ENCODE measurements at regions not wholly inside any gene's neighbourhood (a gene's known extent, or its start where the extent isn't known, plus 50 kb on each side); places are given as distances from the start of the nearest gene placed in this dataset.

DNA sequence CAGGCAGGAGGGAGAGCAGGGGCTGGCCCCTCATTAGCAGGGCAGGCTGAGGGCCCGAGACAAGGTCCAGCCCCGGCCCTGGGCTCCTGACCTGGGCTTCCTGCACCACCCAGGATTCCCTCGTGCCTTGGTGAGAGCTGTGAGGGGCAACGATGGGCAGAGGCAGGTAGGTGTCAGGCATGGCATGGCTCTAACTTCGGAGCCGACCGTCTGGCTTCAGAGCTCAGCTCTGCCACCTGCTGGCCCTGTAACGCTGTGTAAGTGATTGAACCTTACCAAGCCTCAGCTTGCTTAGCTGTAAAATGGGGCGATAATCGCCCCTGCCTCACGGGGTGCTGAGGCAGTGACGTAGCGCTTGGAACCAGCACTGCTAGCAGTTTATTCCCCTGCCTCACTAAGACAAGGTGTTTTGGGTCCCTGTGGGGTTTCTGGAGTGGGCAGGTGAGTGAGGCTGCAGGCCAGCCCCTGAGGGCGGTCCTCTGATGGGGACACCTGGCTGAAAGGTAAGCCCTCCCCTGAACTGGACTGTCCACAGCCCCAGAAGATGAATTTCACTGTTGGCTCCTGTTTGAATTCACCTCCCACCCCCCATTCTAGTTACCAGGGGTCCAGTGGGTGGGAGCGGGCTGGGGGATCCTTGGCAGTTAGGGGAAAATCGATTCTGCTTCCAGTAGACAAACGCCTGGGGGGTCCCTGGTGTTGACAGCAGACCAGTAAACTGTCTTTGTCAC is 184.8 kb upstream of the GSE1 start:
- no peak overlapping the region for H3K4me3 ChIP-seq (ENCODE audit: low read depth in 1 of 2, low read length in 2 of 2)
- H3K9me3 ChIP-seq (ENCODE audit: control insufficient read depth in 1 of 2, low read length in 2 of 2): no peaks in the 10 kb centered on the region
- H3K4me1 ChIP-seq (ENCODE audit: control insufficient read depth in 1 of 2, insufficient read depth in 2 of 2, low read length in 2 of 2): peaks cover 12 to 13% of the 10 kb centered on the region in 2 donors
- H3K27me3 ChIP-seq (ENCODE audit: control insufficient read depth in 1 of 2, insufficient read depth in 2 of 2, low read length in 2 of 2): peaks cover 14 to 21% of the 10 kb centered on the region in 2 donors
- H3K36me3 ChIP-seq (ENCODE audit: control insufficient read depth in 1 of 2, insufficient read depth in 2 of 2, low read length in 2 of 2): no peaks in the 10 kb centered on the region
- no peak overlapping the region for H3K9ac ChIP-seq (ENCODE audit: low read depth in 1 of 2, low read length in 2 of 2)
- no peak overlapping the region for H3K27ac ChIP-seq (ENCODE audit: low read depth, low read length)

DNA sequence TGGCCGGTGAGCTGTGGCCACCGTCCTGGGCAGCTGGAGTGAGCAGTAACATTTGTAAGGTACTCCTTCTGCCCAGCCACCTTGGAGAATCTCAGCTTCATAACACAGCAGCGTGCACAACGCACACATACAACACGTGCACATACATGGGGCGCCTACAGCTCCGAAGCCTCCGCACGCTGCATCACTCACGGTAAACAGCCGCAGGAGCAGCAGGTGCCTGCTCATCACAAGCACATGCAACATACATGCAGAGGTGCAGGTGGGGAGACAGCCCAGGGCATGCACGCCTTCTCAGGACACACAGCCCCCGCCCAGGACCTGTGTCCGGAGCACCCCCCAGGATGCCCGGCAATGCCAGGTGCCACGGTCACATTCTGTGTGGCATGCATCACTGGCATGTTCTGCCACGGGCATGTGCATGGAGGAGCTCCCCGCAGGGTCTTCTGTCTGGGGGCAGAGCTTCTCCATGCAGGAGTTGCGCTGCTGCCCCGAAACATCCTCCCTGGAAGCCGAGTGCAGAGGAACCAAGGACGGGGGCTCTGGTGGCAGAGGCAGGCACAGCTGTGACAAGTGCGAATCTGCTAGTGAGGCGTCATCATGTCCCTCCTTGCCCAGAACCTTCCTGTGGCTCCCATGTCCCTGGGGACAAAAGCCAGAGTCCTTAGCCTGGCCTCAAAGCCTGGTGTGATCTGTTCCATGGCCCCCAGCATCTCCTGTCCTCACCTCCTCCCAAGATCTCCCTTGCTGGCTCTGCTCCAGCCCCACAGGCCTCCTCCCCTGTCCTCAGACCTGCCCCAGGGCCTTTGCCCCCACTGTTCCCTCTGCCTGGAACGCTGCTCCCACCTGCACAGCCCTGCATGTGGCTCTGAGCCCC is 184.0 kb upstream of the GSE1 start:
- H3K9me3 ChIP-seq (ENCODE audit: control insufficient read depth in 1 of 2, low read length in 2 of 2): no peaks in the 10 kb centered on the region
- peaks cover 4 to 5% of the 10 kb centered on the region in 2 donors for H3K4me1 ChIP-seq (ENCODE audit: control insufficient read depth in 1 of 2, insufficient read depth in 2 of 2, low read length in 2 of 2)
- no peaks in the 10 kb centered on the region for H3K36me3 ChIP-seq (ENCODE audit: control insufficient read depth in 1 of 2, insufficient read depth in 2 of 2, low read length in 2 of 2)
- H3K4me3 ChIP-seq (ENCODE audit: low read depth in 1 of 2, low read length in 2 of 2): no peak overlapping the region
- no peak overlapping the region for H3K27ac ChIP-seq (ENCODE audit: low read depth, low read length)
- H3K27me3 ChIP-seq (ENCODE audit: control insufficient read depth in 1 of 2, insufficient read depth in 2 of 2, low read length in 2 of 2): peaks cover 14 to 17% of the 10 kb centered on the region in 2 donors
- H3K9ac ChIP-seq (ENCODE audit: low read depth in 1 of 2, low read length in 2 of 2): no peak overlapping the region

- H3K27ac ChIP-seq (ENCODE audit: low read depth, low read length): no peak overlapping the region
- no peaks in the 10 kb centered on the region for H3K9me3 ChIP-seq (ENCODE audit: control insufficient read depth in 1 of 2, low read length in 2 of 2)
- H3K36me3 ChIP-seq (ENCODE audit: control insufficient read depth in 1 of 2, insufficient read depth in 2 of 2, low read length in 2 of 2): no peaks in the 10 kb centered on the region
Observed at GRCh38 chr16:85429776-85430522, 183.2 kb upstream of the GSE1 start.

GRCh38 chr16:85430523-85431421 is 182.3 kb upstream of the GSE1 start:
- H3K9me3 ChIP-seq (ENCODE audit: control insufficient read depth in 1 of 2, low read length in 2 of 2): no peaks in the 10 kb centered on the region

More at GRCh38 chr16:85429776-85430522, 183.2 kb upstream of the GSE1 start:
- no peaks in the 10 kb centered on the region for H3K4me1 ChIP-seq (ENCODE audit: control insufficient read depth in 1 of 2, insufficient read depth in 2 of 2, low read length in 2 of 2)
- H3K4me3 ChIP-seq (ENCODE audit: low read depth in 1 of 2, low read length in 2 of 2): no peak overlapping the region
- H3K9ac ChIP-seq (ENCODE audit: low read depth in 1 of 2, low read length in 2 of 2): no peak overlapping the region
- peaks cover 8 to 16% of the 10 kb centered on the region in 2 donors for H3K27me3 ChIP-seq (ENCODE audit: control insufficient read depth in 1 of 2, insufficient read depth in 2 of 2, low read length in 2 of 2)

DNA sequence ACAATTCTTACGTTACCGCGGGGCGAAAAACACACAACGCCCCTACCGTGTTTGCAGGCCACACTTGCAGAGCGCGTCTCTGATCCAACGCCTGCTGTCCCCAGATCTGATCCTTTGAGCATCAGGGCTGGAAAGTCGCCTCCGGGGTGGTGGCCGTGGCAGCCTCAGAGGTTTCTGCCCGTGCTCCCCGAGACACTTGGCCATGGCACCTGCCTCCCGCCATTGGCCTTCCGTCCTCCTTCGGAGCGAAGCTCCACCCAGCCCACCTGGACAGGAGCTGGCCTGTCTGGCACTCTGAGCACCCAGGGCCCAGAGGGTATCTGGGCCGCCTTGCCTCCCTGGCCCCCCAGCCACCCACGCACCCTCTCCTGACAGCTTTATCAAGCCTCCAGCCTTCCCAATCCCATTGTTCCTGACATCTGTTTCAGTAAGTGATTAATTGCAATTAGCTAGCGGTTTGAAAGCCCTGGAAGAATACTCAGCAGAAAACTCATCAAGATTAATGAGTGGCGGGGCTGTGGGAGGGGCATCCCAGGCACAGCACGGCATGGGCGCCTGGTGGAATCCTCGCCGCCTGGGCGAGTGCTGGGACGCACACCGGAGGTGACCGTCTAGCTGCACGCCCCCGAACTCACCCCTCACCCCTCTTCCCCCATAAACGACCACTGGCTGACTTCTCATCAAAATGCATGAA is 181.5 kb upstream of the GSE1 start:
- Histone ChIP-seq H3K36me3 (ENCODE audit: control insufficient read depth in 1 of 2, insufficient read depth in 2 of 2, low read length in 2 of 2) (no peaks in the 10 kb centered on the region), H3K4me1 (ENCODE audit: control insufficient read depth in 1 of 2, insufficient read depth in 2 of 2, low read length in 2 of 2) (peaks cover 11% of the 10 kb centered on the region in 2 donors), H3K27ac (ENCODE audit: low read depth, low read length) (no peak overlapping the region), H3K9ac (ENCODE audit: low read depth in 1 of 2, low read length in 2 of 2) (no peak overlapping the region), H3K9me3 (ENCODE audit: control insufficient read depth in 1 of 2, low read length in 2 of 2) (no peaks in the 10 kb centered on the region), H3K4me3 (ENCODE audit: low read depth in 1 of 2, low read length in 2 of 2) (no peak overlapping the region), H3K27me3 (ENCODE audit: control insufficient read depth in 1 of 2, insufficient read depth in 2 of 2, low read length in 2 of 2) (peaks cover 0 to 7% of the 10 kb centered on the region in 2 donors)

More at GRCh38 chr16:85430523-85431421, 182.3 kb upstream of the GSE1 start:
- H3K4me3 ChIP-seq (ENCODE audit: low read depth in 1 of 2, low read length in 2 of 2): no peak overlapping the region
- H3K27ac ChIP-seq (ENCODE audit: low read depth, low read length): no peak overlapping the region
- H3K9ac ChIP-seq (ENCODE audit: low read depth in 1 of 2, low read length in 2 of 2): no peak overlapping the region
- peaks cover 0 to 8% of the 10 kb centered on the region in 2 donors for H3K27me3 ChIP-seq (ENCODE audit: control insufficient read depth in 1 of 2, insufficient read depth in 2 of 2, low read length in 2 of 2)
- no peaks in the 10 kb centered on the region for H3K36me3 ChIP-seq (ENCODE audit: control insufficient read depth in 1 of 2, insufficient read depth in 2 of 2, low read length in 2 of 2)
- peaks cover 3% of the 10 kb centered on the region in 2 donors for H3K4me1 ChIP-seq (ENCODE audit: control insufficient read depth in 1 of 2, insufficient read depth in 2 of 2, low read length in 2 of 2)

GRCh38 chr16:85432606-85433005 is 180.5 kb upstream of the GSE1 start:
- Histone ChIP-seq H3K4me3 (ENCODE audit: low read depth in 1 of 2, low read length in 2 of 2) (no peak overlapping the region), H3K27ac (ENCODE audit: low read depth, low read length) (no peak overlapping the region), H3K9me3 (ENCODE audit: control insufficient read depth in 1 of 2, low read length in 2 of 2) (no peaks in the 10 kb centered on the region), H3K4me1 (ENCODE audit: control insufficient read depth in 1 of 2, insufficient read depth in 2 of 2, low read length in 2 of 2) (peaks cover 20 to 21% of the 10 kb centered on the region in 2 donors), H3K9ac (ENCODE audit: low read depth in 1 of 2, low read length in 2 of 2) (no peak overlapping the region), H3K36me3 (ENCODE audit: control insufficient read depth in 1 of 2, insufficient read depth in 2 of 2, low read length in 2 of 2) (no peaks in the 10 kb centered on the region), H3K27me3 (ENCODE audit: control insufficient read depth in 1 of 2, insufficient read depth in 2 of 2, low read length in 2 of 2) (peaks cover 0 to 5% of the 10 kb centered on the region in 2 donors)

DNA sequence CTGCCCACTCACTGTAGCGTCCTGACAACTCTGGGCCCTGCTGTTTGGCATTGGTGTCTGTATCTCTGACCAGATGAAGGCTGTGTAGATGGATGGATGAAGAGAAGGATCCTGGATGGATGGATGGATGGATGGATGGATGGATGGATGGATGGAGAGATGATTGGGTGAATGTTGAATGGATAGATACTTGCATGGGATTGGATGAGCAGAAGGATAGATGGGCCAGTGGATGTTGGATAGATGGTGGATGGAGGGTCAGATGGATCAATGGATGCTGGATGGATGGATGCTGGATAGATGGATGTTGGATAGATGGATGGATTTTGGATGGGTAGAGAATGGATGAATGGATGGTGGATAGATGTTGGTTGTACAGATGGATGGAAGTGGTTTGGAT is 179.6 kb upstream of the GSE1 start:
- H3K4me3 ChIP-seq (ENCODE audit: low read depth in 1 of 2, low read length in 2 of 2): no peak overlapping the region
- peaks cover 29% of the 10 kb centered on the region in 2 donors for H3K4me1 ChIP-seq (ENCODE audit: control insufficient read depth in 1 of 2, insufficient read depth in 2 of 2, low read length in 2 of 2)
- H3K36me3 ChIP-seq (ENCODE audit: control insufficient read depth in 1 of 2, insufficient read depth in 2 of 2, low read length in 2 of 2): no peaks in the 10 kb centered on the region
- peaks cover 0 to 5% of the 10 kb centered on the region in 2 donors for H3K27me3 ChIP-seq (ENCODE audit: control insufficient read depth in 1 of 2, insufficient read depth in 2 of 2, low read length in 2 of 2)
- no peak overlapping the region for H3K27ac ChIP-seq (ENCODE audit: low read depth, low read length)
- H3K9me3 ChIP-seq (ENCODE audit: control insufficient read depth in 1 of 2, low read length in 2 of 2): no peaks in the 10 kb centered on the region
- H3K9ac ChIP-seq (ENCODE audit: low read depth in 1 of 2, low read length in 2 of 2): no peak overlapping the region

DNA sequence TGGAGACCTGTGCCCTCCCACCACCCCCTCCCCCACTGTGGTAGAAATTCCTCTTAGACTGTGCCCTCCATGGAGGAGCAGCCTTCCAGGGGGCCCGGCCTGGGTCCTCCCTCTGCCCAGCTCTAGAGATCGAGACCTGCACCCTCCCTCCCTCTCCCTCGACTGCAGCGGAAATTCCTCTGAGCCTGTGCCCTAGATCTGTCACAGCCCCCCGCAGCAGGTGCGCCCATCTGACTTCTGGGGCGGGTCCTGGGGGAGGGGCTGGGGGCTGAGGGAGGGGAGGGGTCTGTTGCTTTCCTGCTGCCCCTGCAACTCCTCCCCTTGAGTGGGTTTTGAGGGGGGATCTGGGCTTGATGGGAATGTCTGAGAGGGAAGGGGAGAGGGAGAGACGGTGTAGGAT is 177.8 kb upstream of the GSE1 start:
- Histone ChIP-seq H3K27ac (ENCODE audit: low read depth, low read length) (no peak overlapping the region), H3K4me1 (ENCODE audit: control insufficient read depth in 1 of 2, insufficient read depth in 2 of 2, low read length in 2 of 2) (peaks cover 35 to 47% of the 10 kb centered on the region in 2 donors), H3K4me3 (ENCODE audit: low read depth in 1 of 2, low read length in 2 of 2) (no peak overlapping the region), H3K9ac (ENCODE audit: low read depth in 1 of 2, low read length in 2 of 2) (no peak overlapping the region), H3K36me3 (ENCODE audit: control insufficient read depth in 1 of 2, insufficient read depth in 2 of 2, low read length in 2 of 2) (peaks cover 0 to 2% of the 10 kb centered on the region in 2 donors), H3K27me3 (ENCODE audit: control insufficient read depth in 1 of 2, insufficient read depth in 2 of 2, low read length in 2 of 2) (no peaks in the 10 kb centered on the region), H3K9me3 (ENCODE audit: control insufficient read depth in 1 of 2, low read length in 2 of 2) (no peaks in the 10 kb centered on the region)

- no peak overlapping the region for H3K27ac ChIP-seq (ENCODE audit: low read depth, low read length)
- peaks cover 35 to 47% of the 10 kb centered on the region in 2 donors for H3K4me1 ChIP-seq (ENCODE audit: control insufficient read depth in 1 of 2, insufficient read depth in 2 of 2, low read length in 2 of 2)
- no peak overlapping the region for H3K9ac ChIP-seq (ENCODE audit: low read depth in 1 of 2, low read length in 2 of 2)
- H3K9me3 ChIP-seq (ENCODE audit: control insufficient read depth in 1 of 2, low read length in 2 of 2): no peaks in the 10 kb centered on the region
- H3K27me3 ChIP-seq (ENCODE audit: control insufficient read depth in 1 of 2, insufficient read depth in 2 of 2, low read length in 2 of 2): no peaks in the 10 kb centered on the region
- no peak overlapping the region for H3K4me3 ChIP-seq (ENCODE audit: low read depth in 1 of 2, low read length in 2 of 2)
- peaks cover 0 to 2% of the 10 kb centered on the region in 2 donors for H3K36me3 ChIP-seq (ENCODE audit: control insufficient read depth in 1 of 2, insufficient read depth in 2 of 2, low read length in 2 of 2)
Observed at GRCh38 chr16:85435700-85436099, 177.4 kb upstream of the GSE1 start.

All from duodenal mucosa (tissue), 2 donors.